GM06990 (cell line): ENCODE measurements at regions not wholly inside any gene's neighbourhood (a gene's known extent, or its start where the extent isn't known, plus 50 kb on each side); places are given as distances from the start of the nearest gene placed in this dataset.

Experiments used
- DNase-seq: peaks from one replicate; pipeline ENCODE4 v3.0.0-alpha.2; 2011; ENCODE audit not compliant: insufficient read length; ENCODE audit errors: extremely low read depth
- H3K27me3 ChIP-seq: replicated peaks from 2 replicates; pipeline ENCODE4 v1.6.0; 2011; ENCODE audit warnings: low read length; ENCODE audit not compliant: control insufficient read depth, insufficient read depth
- H3K36me3 ChIP-seq: 2 replicates; pipeline ENCODE4 v1.5.1; 2011; ENCODE audit warnings: low read length; ENCODE audit not compliant: control insufficient read depth, insufficient read depth
- H3K4me3 ChIP-seq: replicated peaks from 2 replicates; pipeline ENCODE4 v1.5.1; 2011; ENCODE audit warnings: low read depth, mild to moderate bottlenecking, control low read depth, low read length
- TF ChIP-seq, protein P1 (sequence below): IDR thresholded peaks from 2 replicates; pipeline ENCODE4 v1.5.1; 2011; ENCODE audit warnings: low read length, control low read depth, mild to moderate bottlenecking, inconsistent platforms; ENCODE audit not compliant: insufficient read depth, poor library complexity, severe bottlenecking

DNA sequence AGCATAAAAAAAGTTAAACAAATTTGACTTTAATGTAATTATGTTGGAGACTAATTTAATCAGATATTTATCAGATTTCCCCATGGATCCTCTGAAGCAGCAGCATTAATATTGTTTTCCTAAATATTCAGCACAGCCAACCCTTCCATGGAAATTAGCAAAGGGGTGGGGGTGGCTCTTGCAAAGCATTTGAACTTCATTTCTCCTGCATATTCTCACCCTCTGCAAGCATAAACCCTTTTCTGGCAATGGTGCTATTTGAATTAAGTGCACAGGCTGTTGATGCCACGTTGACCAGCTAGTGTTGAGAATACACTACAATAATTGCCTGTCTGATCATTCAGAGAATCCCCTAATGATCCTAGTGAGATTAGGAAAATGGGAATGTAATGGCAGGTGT lies 488.1 kb upstream of the KLF12 start:
- DNase-seq = no peak
- no peaks in the 10 kb centered on the region for H3K36me3 ChIP-seq
- no peak overlapping the region for H3K4me3 ChIP-seq
- TF ChIP-seq, protein P1, sequence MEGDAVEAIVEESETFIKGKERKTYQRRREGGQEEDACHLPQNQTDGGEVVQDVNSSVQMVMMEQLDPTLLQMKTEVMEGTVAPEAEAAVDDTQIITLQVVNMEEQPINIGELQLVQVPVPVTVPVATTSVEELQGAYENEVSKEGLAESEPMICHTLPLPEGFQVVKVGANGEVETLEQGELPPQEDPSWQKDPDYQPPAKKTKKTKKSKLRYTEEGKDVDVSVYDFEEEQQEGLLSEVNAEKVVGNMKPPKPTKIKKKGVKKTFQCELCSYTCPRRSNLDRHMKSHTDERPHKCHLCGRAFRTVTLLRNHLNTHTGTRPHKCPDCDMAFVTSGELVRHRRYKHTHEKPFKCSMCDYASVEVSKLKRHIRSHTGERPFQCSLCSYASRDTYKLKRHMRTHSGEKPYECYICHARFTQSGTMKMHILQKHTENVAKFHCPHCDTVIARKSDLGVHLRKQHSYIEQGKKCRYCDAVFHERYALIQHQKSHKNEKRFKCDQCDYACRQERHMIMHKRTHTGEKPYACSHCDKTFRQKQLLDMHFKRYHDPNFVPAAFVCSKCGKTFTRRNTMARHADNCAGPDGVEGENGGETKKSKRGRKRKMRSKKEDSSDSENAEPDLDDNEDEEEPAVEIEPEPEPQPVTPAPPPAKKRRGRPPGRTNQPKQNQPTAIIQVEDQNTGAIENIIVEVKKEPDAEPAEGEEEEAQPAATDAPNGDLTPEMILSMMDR = no peak
- H3K27me3 ChIP-seq = no peaks in the 10 kb centered on the region

GRCh38 chr13:74620711-74621110 lies 486.5 kb upstream of the KLF12 start:
- DNase-seq = no peak
- H3K36me3 ChIP-seq = no peaks in the 10 kb centered on the region
- no peak overlapping the region for H3K4me3 ChIP-seq
- H3K27me3 ChIP-seq = no peaks in the 10 kb centered on the region
- TF ChIP-seq, protein P1 = no peak

- no peaks in the 10 kb centered on the region for H3K36me3 ChIP-seq
- no peaks in the 10 kb centered on the region for H3K27me3 ChIP-seq
- no peak overlapping the region for H3K4me3 ChIP-seq
- no peak for DNase-seq
- TF ChIP-seq, protein P1 = no peak
These were observed 486.1 kb upstream of the KLF12 start for GRCh38 chr13:74620308-74620707.

- no peak for DNase-seq
- Histone ChIP-seq H3K4me3 (no peak overlapping the region), H3K27me3 (no peaks in the 10 kb centered on the region), H3K36me3 (no peaks in the 10 kb centered on the region)
- TF ChIP-seq, protein P1 = no peak
These were observed 463.3 kb upstream of the KLF12 start for GRCh38 chr13:74597526-74597925.

- Histone ChIP-seq H3K4me3 (no peak overlapping the region), H3K27me3 (no peaks in the 10 kb centered on the region), H3K36me3 (no peaks in the 10 kb centered on the region)
- TF ChIP-seq, protein P1 = no peak
- DNase-seq = no peak
These were observed 462.5 kb upstream of the KLF12 start for GRCh38 chr13:74596691-74597090.

GRCh38 chr13:74593688-74594087 lies 459.5 kb upstream of the KLF12 start:
- TF ChIP-seq, protein P1 = no peak
- Histone ChIP-seq H3K36me3 (no peaks in the 10 kb centered on the region), H3K27me3 (no peaks in the 10 kb centered on the region), H3K4me3 (no peak overlapping the region)
- DNase-seq = no peak
